ENCODE measurements at regions not wholly inside any gene's neighbourhood (a gene's known extent, or its start where the extent isn't known, plus 50 kb on each side); places are given as distances from the start of the nearest gene placed in this dataset.
A peak's percentile ranks its signal among the peaks of the same experiment; 100 is the strongest.

DNA sequence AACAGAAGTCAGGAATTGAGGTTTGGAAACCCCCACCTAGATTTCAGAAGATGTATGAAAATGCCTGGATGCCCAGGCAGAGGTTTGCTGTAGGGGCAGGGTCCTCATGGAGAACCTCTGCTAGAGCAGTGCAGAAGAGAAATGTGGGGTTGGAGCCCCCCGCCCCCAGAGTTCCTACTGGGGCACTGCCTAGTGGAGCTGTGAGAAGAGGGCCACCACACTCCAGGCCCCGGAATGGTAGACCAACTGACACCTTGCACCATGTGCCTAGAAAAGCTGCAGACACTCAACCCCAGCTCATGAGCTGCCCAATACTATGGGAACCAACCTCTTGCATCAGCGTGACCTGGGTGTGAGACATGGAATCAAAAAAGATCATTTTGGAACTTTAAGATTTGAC lies 967.0 kb upstream of the NRXN1 start:
- Histone ChIP-seq H3K9ac (ENCODE audit: low read length) (no peak overlapping the region), H3K27me3 (replicated peaks; ENCODE audit: control insufficient read depth, insufficient read depth, low read length) (no peaks in the 10 kb centered on the region), H3K4me1 (ENCODE audit: control insufficient read depth, insufficient read depth, low read length) (peaks cover 24% of the 10 kb centered on the region), H3K36me3 (ENCODE audit: control insufficient read depth, insufficient read depth, low read length, severe bottlenecking) (no peaks in the 10 kb centered on the region), H3K9me3 (ENCODE audit: control insufficient read depth, low read length) (no peaks in the 10 kb centered on the region), H3K4me3 (ENCODE audit: low read length) (no peak overlapping the region)
- no peak for DNase-seq (ENCODE audit: low read depth)

DNA sequence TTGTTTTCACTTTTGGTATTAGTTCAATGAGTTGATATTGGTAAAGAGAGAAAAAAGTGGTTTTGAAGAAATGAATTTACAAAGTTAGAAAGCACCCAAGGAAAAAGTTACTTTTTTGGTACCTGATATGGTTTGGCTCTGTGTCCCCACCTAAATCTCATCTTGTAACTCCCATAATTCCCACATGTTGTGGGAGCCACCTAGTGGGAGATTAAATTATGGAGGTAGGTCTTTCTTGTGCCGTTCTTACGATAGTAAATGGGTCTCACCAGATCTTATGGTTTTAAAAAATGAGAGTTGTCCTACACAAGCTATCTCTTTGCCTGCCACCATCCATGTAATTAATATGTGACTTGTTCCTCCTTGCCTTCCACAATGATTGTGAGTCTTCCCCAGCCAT lies 965.6 kb upstream of the NRXN1 start:
- Histone ChIP-seq H3K4me1 (ENCODE audit: control insufficient read depth, insufficient read depth, low read length) (peaks cover 24% of the 10 kb centered on the region), H3K9ac (ENCODE audit: low read length) (no peak overlapping the region), H3K4me3 (ENCODE audit: low read length) (no peak overlapping the region), H3K9me3 (ENCODE audit: control insufficient read depth, low read length) (no peaks in the 10 kb centered on the region), H3K27me3 (replicated peaks; ENCODE audit: control insufficient read depth, insufficient read depth, low read length) (no peaks in the 10 kb centered on the region), H3K36me3 (ENCODE audit: control insufficient read depth, insufficient read depth, low read length, severe bottlenecking) (no peaks in the 10 kb centered on the region)
- DNase-seq (ENCODE audit: low read depth): no peak

DNA sequence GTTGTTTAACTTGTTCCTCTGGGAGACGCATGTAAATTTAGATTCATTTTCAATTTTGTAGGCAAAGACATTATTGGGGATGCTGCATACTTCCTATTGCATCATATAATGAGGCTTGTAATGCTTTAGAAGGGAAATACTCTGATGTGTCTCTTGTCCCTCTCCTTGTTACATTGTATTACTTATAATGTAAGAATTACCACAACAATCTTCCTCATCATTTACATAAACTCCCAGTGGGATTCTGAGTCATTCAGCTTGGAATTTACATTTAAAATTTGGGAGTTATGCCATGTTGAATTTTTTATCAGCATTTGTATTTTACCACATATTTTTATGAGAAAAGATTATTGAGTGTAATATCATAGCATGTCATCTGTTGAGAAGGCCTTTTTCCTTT lies 963.4 kb upstream of the NRXN1 start:
- H3K4me3 ChIP-seq (ENCODE audit: low read length): no peak overlapping the region
- H3K4me1 ChIP-seq (ENCODE audit: control insufficient read depth, insufficient read depth, low read length): peaks cover 19% of the 10 kb centered on the region
- H3K27me3 ChIP-seq (replicated peaks; ENCODE audit: control insufficient read depth, insufficient read depth, low read length): no peaks in the 10 kb centered on the region
- H3K9ac ChIP-seq (ENCODE audit: low read length): no peak overlapping the region
- H3K9me3 ChIP-seq (ENCODE audit: control insufficient read depth, low read length): no peaks in the 10 kb centered on the region
- H3K36me3 ChIP-seq (ENCODE audit: control insufficient read depth, insufficient read depth, low read length, severe bottlenecking): no peaks in the 10 kb centered on the region
- DNase-seq (ENCODE audit: low read depth): peak; percentile 78

DNA sequence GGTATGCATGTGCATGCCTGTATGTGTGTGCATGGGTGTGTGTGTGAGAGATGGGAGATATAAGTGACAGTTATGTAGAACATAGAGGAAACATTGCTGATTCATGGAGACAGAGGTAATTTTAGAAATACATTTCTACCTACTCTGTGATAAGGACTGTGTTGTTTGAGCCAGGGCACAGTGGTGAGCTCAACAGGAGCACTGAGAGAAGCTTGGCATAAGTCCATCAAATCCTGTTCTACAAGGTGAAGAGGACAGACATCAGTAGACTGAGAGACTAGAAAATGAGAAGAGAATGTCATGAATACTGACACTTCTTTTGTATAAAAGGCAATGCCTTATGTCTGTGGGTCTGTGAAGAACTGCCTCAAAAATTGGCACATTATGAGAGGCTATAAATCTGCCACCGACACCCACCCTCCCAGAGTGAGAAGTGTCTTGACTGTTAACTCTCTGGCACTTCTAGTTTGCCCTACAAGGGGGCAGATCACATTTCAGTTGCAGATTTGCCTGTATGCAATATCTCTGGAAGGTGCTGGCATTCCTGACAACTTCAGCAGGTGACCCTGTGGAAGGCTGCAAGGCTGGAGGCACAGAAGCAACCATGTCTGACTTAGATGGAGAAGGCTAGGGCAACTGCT lies 962.3 kb upstream of the NRXN1 start:
- Histone ChIP-seq H3K9me3 (ENCODE audit: control insufficient read depth, low read length) (no peaks in the 10 kb centered on the region), H3K9ac (ENCODE audit: low read length) (no peak overlapping the region), H3K4me1 (ENCODE audit: control insufficient read depth, insufficient read depth, low read length) (peaks cover 19% of the 10 kb centered on the region), H3K4me3 (ENCODE audit: low read length) (no peak overlapping the region), H3K36me3 (ENCODE audit: control insufficient read depth, insufficient read depth, low read length, severe bottlenecking) (no peaks in the 10 kb centered on the region), H3K27me3 (replicated peaks; ENCODE audit: control insufficient read depth, insufficient read depth, low read length) (no peaks in the 10 kb centered on the region)
- DNase-seq (ENCODE audit: low read depth): no peak

DNA sequence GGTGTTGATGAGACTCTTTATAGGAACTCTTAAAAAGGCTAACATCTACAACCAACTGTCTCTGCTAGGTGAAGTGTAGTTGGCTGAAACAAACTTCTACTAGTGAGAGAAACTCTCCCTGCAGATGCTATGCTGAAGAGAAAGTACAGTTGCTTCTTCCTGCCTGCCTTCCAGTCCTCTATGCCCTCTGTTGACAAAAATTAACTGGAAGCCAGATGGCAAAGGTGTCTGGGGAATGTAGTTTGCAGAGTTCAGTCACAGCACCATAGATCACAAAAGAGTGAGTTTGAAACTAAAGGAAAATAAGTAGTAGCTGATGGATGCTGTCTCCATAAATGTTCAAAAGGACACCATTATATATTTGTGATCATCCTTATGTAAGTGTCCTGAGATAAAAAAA lies 958.8 kb upstream of the NRXN1 start:
- Histone ChIP-seq H3K36me3 (ENCODE audit: control insufficient read depth, insufficient read depth, low read length, severe bottlenecking) (no peaks in the 10 kb centered on the region), H3K27me3 (replicated peaks; ENCODE audit: control insufficient read depth, insufficient read depth, low read length) (no peaks in the 10 kb centered on the region), H3K9ac (ENCODE audit: low read length) (no peak overlapping the region), H3K9me3 (ENCODE audit: control insufficient read depth, low read length) (no peaks in the 10 kb centered on the region), H3K4me3 (ENCODE audit: low read length) (no peak overlapping the region), H3K4me1 (ENCODE audit: control insufficient read depth, insufficient read depth, low read length) (peaks cover 10% of the 10 kb centered on the region)
- no peak for DNase-seq (ENCODE audit: low read depth)

DNA sequence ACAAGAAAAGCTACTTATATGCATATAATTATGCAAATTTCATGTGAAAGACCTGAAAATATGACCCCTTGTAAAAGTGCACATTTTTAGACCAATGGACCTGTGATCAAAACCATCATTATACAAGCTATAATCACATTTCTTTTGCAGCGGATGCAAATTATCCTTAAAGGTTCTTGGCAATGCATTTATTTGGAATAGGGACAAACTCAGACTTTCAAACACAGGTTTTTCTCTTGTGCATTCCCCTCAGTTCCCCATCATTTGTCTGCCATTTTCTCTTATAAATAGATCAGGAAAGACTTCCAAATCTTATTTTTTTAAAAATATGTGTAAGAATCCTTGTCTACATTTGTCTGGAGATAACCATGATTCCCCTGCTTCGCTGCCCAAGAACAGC lies 954.2 kb upstream of the NRXN1 start:
- no peaks in the 10 kb centered on the region for H3K4me1 ChIP-seq (ENCODE audit: control insufficient read depth, insufficient read depth, low read length)
- no peak for DNase-seq (ENCODE audit: low read depth)
- no peaks in the 10 kb centered on the region for H3K9me3 ChIP-seq (ENCODE audit: control insufficient read depth, low read length)
- no peak overlapping the region for H3K4me3 ChIP-seq (ENCODE audit: low read length)
- H3K36me3 ChIP-seq (ENCODE audit: control insufficient read depth, insufficient read depth, low read length, severe bottlenecking): no peaks in the 10 kb centered on the region
- H3K27me3 ChIP-seq (replicated peaks; ENCODE audit: control insufficient read depth, insufficient read depth, low read length): no peaks in the 10 kb centered on the region
- no peak overlapping the region for H3K9ac ChIP-seq (ENCODE audit: low read length)

DNA sequence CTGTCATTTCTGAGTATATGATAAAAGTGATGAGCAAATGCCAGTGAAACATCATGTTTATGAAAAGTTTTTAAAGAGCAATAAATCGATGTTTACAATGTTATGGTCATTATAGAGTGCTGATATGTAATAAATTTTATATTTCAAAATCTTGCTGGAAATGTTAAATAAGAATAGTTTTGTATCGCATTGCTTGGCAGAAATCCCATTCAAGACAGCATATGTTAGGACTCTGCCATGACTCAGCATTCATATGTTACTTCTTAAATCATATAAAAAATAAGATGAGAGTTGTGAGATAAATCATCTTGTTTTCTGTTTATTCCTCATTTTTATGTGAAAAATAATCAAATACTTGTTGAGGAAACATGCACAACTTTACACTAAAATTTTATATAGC lies 949.9 kb upstream of the NRXN1 start:
- H3K9ac ChIP-seq (ENCODE audit: low read length): no peak overlapping the region

DNA sequence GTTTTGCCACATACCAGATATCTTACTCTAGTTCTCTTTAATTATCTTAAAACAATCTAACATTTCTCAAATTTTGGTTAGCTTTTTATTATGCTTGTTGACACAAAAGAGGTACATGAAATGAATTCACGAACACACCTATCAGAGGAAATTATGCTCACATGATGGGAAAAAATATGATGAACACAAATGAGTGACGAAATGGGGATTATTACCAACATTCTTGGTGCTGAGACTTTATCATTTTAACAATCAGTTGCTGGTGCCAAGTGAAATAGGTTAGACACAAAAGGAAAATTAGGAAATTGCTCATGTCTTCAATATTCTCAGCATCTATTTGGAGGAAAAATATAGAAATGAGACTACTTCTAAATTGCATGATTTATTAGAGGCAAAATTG lies 944.7 kb upstream of the NRXN1 start:
- Histone ChIP-seq H3K27me3 (replicated peaks; ENCODE audit: control insufficient read depth, insufficient read depth, low read length) (no peaks in the 10 kb centered on the region), H3K36me3 (ENCODE audit: control insufficient read depth, insufficient read depth, low read length, severe bottlenecking) (no peaks in the 10 kb centered on the region), H3K4me1 (ENCODE audit: control insufficient read depth, insufficient read depth, low read length) (no peaks in the 10 kb centered on the region), H3K4me3 (ENCODE audit: low read length) (no peak overlapping the region), H3K9ac (ENCODE audit: low read length) (no peak overlapping the region), H3K9me3 (ENCODE audit: control insufficient read depth, low read length) (no peaks in the 10 kb centered on the region)
- no peak for DNase-seq (ENCODE audit: low read depth)

More for the DNA sequence above, 949.9 kb upstream of the NRXN1 start:
- DNase-seq (ENCODE audit: low read depth): peak; percentile 74
- no peak overlapping the region for H3K4me3 ChIP-seq (ENCODE audit: low read length)
- H3K4me1 ChIP-seq (ENCODE audit: control insufficient read depth, insufficient read depth, low read length): no peaks in the 10 kb centered on the region
- no peaks in the 10 kb centered on the region for H3K36me3 ChIP-seq (ENCODE audit: control insufficient read depth, insufficient read depth, low read length, severe bottlenecking)
- H3K27me3 ChIP-seq (replicated peaks; ENCODE audit: control insufficient read depth, insufficient read depth, low read length): no peaks in the 10 kb centered on the region
- H3K9me3 ChIP-seq (ENCODE audit: control insufficient read depth, low read length): no peaks in the 10 kb centered on the region

DNA sequence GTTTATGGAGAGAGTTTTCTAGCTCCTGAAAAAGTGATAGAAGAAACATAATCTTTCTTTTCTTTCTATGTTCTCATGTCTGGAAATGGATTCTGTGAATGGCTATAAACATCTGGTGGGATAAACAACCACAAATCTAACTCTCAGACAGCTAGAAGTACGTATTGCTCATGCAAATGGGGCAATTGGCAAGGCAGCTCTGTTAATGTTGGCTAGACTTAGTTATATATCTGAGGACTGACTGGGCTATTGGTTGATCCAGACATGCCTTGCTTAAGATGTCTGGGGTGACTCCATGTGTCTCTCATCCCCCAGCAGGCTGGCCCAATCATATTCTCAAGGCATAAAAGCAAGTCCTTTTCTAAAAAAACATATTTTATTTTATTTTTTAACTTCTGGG lies 939.2 kb upstream of the NRXN1 start:
- Histone ChIP-seq H3K9me3 (ENCODE audit: control insufficient read depth, low read length) (no peaks in the 10 kb centered on the region), H3K4me1 (ENCODE audit: control insufficient read depth, insufficient read depth, low read length) (no peaks in the 10 kb centered on the region), H3K36me3 (ENCODE audit: control insufficient read depth, insufficient read depth, low read length, severe bottlenecking) (no peaks in the 10 kb centered on the region), H3K27me3 (replicated peaks; ENCODE audit: control insufficient read depth, insufficient read depth, low read length) (no peaks in the 10 kb centered on the region), H3K4me3 (ENCODE audit: low read length) (no peak overlapping the region), H3K9ac (ENCODE audit: low read length) (no peak overlapping the region)
- DNase-seq (ENCODE audit: low read depth): no peak

DNA sequence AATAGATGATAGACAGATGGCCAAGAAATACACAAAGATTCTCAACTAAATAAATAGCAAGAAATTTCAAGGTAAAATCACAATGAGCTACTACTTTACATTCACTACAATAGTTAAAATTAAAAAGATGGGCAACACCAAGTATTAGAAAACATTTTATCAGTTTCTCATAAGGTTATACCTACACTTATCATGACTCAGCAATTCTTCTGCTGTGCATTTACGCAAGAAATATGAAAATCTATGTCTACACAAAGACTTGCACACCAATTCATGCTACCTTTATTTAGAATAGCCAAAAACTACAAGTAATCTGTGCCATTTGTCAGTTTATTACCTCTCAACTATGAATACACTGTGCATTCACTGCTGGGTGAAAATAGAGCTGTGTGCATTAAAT lies 937.4 kb upstream of the NRXN1 start:
- no peaks in the 10 kb centered on the region for H3K27me3 ChIP-seq (replicated peaks; ENCODE audit: control insufficient read depth, insufficient read depth, low read length)
- H3K4me1 ChIP-seq (ENCODE audit: control insufficient read depth, insufficient read depth, low read length): no peaks in the 10 kb centered on the region
- no peak overlapping the region for H3K9ac ChIP-seq (ENCODE audit: low read length)
- no peaks in the 10 kb centered on the region for H3K36me3 ChIP-seq (ENCODE audit: control insufficient read depth, insufficient read depth, low read length, severe bottlenecking)
- DNase-seq (ENCODE audit: low read depth): no peak
- H3K4me3 ChIP-seq (ENCODE audit: low read length): no peak overlapping the region
- no peaks in the 10 kb centered on the region for H3K9me3 ChIP-seq (ENCODE audit: control insufficient read depth, low read length)

DNA sequence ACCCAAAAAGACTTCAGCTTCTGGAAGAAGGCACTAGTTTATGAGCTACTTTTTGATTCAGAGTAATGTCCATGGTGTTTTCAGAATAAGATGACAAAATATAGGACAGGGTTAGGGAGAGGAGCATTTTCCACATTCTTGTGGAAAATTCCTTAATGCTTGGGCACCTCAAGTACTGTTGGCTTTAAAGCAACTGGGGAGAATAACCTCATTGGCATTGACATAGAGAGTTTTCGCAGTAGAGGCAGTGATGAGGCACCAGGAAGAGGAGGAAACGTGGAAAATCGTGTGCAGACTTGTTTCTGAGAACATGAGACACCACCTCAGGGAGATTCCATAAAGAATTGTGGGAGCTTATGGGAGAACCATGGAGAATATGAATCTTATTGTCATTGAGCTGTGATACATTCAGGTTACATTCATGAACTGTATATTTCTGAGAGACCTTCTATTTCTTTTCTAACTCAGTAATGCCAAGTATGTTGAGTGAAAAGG lies 929.0 kb upstream of the NRXN1 start:
- H3K36me3 ChIP-seq (ENCODE audit: control insufficient read depth, insufficient read depth, low read length, severe bottlenecking): no peaks in the 10 kb centered on the region
- H3K9me3 ChIP-seq (ENCODE audit: control insufficient read depth, low read length): no peaks in the 10 kb centered on the region
- H3K9ac ChIP-seq (ENCODE audit: low read length): no peak overlapping the region
- peak; percentile 5 for DNase-seq (ENCODE audit: low read depth)
- no peaks in the 10 kb centered on the region for H3K27me3 ChIP-seq (replicated peaks; ENCODE audit: control insufficient read depth, insufficient read depth, low read length)
- no peaks in the 10 kb centered on the region for H3K4me1 ChIP-seq (ENCODE audit: control insufficient read depth, insufficient read depth, low read length)
- H3K4me3 ChIP-seq (ENCODE audit: low read length): no peak overlapping the region

DNA sequence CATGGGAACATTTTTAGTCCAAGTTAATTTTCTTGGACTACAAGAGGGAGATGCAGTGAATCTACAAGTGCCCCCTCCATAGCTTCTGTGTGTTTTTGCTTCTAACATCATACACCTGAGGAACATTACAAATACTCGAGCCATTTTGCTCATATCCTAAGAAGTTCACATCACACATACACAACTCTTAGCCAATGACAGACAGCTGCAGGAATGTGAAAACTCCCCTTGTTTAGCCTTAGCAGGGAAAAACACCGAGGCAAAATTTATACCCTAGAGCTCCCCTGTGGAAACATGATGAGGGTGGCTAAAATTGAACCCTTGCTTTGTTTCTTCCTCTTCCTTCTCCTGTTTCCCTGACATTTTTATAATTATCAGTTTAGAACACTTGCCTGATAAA lies 928.3 kb upstream of the NRXN1 start:
- no peak for DNase-seq (ENCODE audit: low read depth)
- H3K4me1 ChIP-seq (ENCODE audit: control insufficient read depth, insufficient read depth, low read length): no peaks in the 10 kb centered on the region
- no peaks in the 10 kb centered on the region for H3K36me3 ChIP-seq (ENCODE audit: control insufficient read depth, insufficient read depth, low read length, severe bottlenecking)
- H3K4me3 ChIP-seq (ENCODE audit: low read length): no peak overlapping the region
- H3K27me3 ChIP-seq (replicated peaks; ENCODE audit: control insufficient read depth, insufficient read depth, low read length): no peaks in the 10 kb centered on the region
- H3K9ac ChIP-seq (ENCODE audit: low read length): no peak overlapping the region
- peaks cover 5% of the 10 kb centered on the region for H3K9me3 ChIP-seq (ENCODE audit: control insufficient read depth, low read length)
